ENCODE measurements at regions not wholly inside any gene's neighbourhood (a gene's known extent, or its start where the extent isn't known, plus 50 kb on each side); places are given as distances from the start of the nearest gene placed in this dataset.

DNA sequence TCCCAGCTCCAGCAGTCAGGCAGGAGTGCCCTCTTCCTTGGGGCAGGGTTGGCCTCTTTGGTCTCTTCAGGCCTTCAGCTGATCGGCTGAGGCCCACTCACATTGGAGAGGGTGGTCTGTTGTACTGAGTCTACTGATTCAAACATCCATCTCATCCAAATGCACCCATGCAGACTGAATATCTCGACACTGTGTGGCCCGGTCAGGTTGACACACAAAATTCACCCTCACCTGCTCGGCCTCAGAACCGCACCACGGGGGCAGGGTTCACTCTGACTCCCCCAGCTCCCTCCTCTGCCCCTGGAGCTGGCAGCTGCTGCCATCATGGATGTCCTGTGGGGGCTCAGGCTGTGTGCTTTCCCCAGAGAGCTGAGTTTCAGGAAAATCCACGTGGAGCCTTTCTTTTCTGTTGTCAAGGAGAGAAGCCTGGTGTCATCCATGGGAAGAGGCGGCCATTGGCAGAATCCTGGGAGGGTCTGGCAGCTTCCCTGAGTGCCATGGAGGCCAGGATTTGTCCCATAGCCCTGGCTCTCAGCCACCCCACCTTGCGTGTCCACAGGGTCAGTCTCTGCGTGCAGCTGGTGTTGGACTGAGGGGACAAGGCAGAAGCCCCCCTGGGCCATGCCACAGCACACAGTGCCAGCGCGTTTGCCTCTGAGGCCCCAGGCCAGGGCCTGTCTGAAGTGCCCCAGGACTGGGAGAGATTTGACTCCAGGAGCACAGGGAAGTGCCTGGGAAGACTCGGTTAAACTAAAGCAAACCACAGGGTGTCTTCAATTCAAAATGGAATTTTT is 114.1 kb downstream of the ERMARD start:
- Histone ChIP-seq H3K9me1 (replicated peaks; ENCODE audit: control insufficient read depth, extremely low read depth, insufficient read depth, low read length) (no peaks in the 10 kb centered on the region), H3K4me2 (ENCODE audit: insufficient read depth, low read length) (no peak overlapping the region), H3K9ac (replicated peaks; ENCODE audit: extremely low read depth, insufficient read depth, low read length) (no peak overlapping the region), H3K36me3 (ENCODE audit: control insufficient read depth in 2 of 2, extremely low read depth in 1 of 2, insufficient read depth in 2 of 2, low read length in 2 of 2) (no peaks in the 10 kb centered on the region), H3K27me3 (ENCODE audit: control insufficient read depth in 2 of 2, insufficient read depth in 2 of 2, low read length in 2 of 2) (no peaks in the 10 kb centered on the region), H3K27ac (ENCODE audit: insufficient read depth, low read depth, low read length) (no peak overlapping the region), H3K4me3 (replicated peaks in 1 of 3; ENCODE audit: insufficient read depth in 1 of 3, low read depth in 1 of 3, low read length in 3 of 3) (no peak overlapping the region), H4K20me1 (replicated peaks; ENCODE audit: control insufficient read depth, extremely low read depth, insufficient read depth, low read length) (no peaks in the 10 kb centered on the region), H3K79me2 (ENCODE audit: control insufficient read depth, insufficient read depth, low read length) (no peaks in the 10 kb centered on the region), H2AFZ (ENCODE audit: low read depth, low read length) (no peak overlapping the region), H3K9me3 (replicated peaks; ENCODE audit: control insufficient read depth, insufficient read depth, low read length) (no peaks in the 10 kb centered on the region), H3K4me1 (ENCODE audit: control insufficient read depth, extremely low read depth, insufficient read depth, low read length) (no peaks in the 10 kb centered on the region)
- FAIRE-seq: no peak
- intact Hi-C loops (cut with micrococcal nuclease): no loop called here
- BruUV-seq (replicated peaks): no TSS peak
- ChIA-PET POLR2A (no interaction called here), CTCF (no interaction called here)
- TF ChIP-seq POLR2A (IDR thresholded peaks at IDR 0.05; ENCODE audit: low read depth, low read length) (no peak), GATA2 (IDR thresholded peaks at IDR 0.05; ENCODE audit: insufficient read depth, insufficient read length, low read depth, low read length) (no peak), EZH2 (IDR thresholded peaks at IDR 0.05; ENCODE audit: borderline replicate concordance, low read depth, low read length, severe bottlenecking) (no peak), FOS (IDR thresholded peaks at IDR 0.05; ENCODE audit: borderline replicate concordance, insufficient read depth, low read length) (no peak), JUN (IDR thresholded peaks at IDR 0.05; ENCODE audit: borderline replicate concordance, insufficient read depth, insufficient read length, low read depth) (no peak)
- TF ChIP-seq, protein P1, sequence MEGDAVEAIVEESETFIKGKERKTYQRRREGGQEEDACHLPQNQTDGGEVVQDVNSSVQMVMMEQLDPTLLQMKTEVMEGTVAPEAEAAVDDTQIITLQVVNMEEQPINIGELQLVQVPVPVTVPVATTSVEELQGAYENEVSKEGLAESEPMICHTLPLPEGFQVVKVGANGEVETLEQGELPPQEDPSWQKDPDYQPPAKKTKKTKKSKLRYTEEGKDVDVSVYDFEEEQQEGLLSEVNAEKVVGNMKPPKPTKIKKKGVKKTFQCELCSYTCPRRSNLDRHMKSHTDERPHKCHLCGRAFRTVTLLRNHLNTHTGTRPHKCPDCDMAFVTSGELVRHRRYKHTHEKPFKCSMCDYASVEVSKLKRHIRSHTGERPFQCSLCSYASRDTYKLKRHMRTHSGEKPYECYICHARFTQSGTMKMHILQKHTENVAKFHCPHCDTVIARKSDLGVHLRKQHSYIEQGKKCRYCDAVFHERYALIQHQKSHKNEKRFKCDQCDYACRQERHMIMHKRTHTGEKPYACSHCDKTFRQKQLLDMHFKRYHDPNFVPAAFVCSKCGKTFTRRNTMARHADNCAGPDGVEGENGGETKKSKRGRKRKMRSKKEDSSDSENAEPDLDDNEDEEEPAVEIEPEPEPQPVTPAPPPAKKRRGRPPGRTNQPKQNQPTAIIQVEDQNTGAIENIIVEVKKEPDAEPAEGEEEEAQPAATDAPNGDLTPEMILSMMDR (IDR thresholded peaks at IDR 0.05; ENCODE audit: extremely low read depth in 1 of 2, insufficient read depth in 1 of 2, low read depth in 1 of 2, low read length in 2 of 2): no peak
- dilution Hi-C loops (cut with MboI; ENCODE audit: extremely low pct_ligation_motif_present, low sequenced_read_pairs): no loop called here
- DNase-seq (ENCODE audit: low read depth, low spot score): no peak
